ENCODE measurements at regions not wholly inside any gene's neighbourhood (a gene's known extent, or its start where the extent isn't known, plus 50 kb on each side); places are given as distances from the start of the nearest gene placed in this dataset.

DNA sequence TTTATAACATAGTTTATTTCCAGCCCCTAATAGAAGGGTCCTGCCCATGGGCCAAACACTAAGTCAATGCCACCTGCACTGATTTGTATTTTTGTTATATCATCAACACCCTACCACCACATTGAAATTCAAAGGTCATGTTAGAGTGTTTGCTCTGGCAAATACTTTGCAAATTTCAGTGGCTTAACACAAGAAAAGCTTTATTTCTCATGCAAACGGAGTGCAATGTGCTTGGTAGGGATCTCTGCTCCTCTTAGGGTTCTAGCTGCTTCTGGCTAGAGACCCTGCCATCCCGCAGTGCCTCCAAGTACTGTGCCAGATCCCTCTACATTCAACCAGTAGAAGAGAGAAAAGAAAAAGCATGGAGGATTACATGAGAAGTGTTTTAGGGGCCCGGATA is 230.8 kb upstream of the TET2 start (continued):
- TF ChIP-seq CHD7 (IDR thresholded peaks at IDR 0.05; ENCODE audit: insufficient replicate concordance, low read length) (peak; percentile 95), CTBP2 (IDR thresholded peaks at IDR 0.05; ENCODE audit: borderline replicate concordance, insufficient read depth, insufficient read length, low read length) (no peak), KDM1A (IDR thresholded peaks at IDR 0.05; ENCODE audit: borderline replicate concordance, low read length) (peak; percentile 11; the same call in 1 of the 2 replicates), POU5F1 (IDR thresholded peaks at IDR 0.05; ENCODE audit: low read depth, low read length) (peak; percentile 98), JUN (IDR thresholded peaks at IDR 0.05; ENCODE audit: low read depth, low read length) (peak; percentile 36; the same call in 1 of the 2 replicates), TCF12 (IDR thresholded peaks at IDR 0.05; ENCODE audit: low read depth, low read length) (peak; percentile 98), SAP30 (IDR thresholded peaks at IDR 0.05; ENCODE audit: insufficient read depth, insufficient replicate concordance, low read length) (no peak), BCL11A (IDR thresholded peaks at IDR 0.05; ENCODE audit: low read depth in 2 of 2, low read length in 2 of 2) (peak in 1 of 2 experiments; percentile 17), RFX5 (IDR thresholded peaks at IDR 0.05; ENCODE audit: borderline replicate concordance, low read depth, low read length) (no peak), SIRT6 (IDR thresholded peaks at IDR 0.05; ENCODE audit: low read length) (no peak), SP1 (IDR thresholded peaks at IDR 0.05; ENCODE audit: low read depth, low read length) (peak; percentile 80), EP300 (IDR thresholded peaks at IDR 0.05; ENCODE audit: borderline replicate concordance in 1 of 2, low read depth in 2 of 2, low read length in 2 of 2) (peak in 1 of 2 experiments; percentile 63; a peak in 1 of 3 replicates)

Data from H1 (cell line).